H9 (cell line): ENCODE measurements at regions not wholly inside any gene's neighbourhood (a gene's known extent, or its start where the extent isn't known, plus 50 kb on each side); places are given as distances from the start of the nearest gene placed in this dataset.

Experiments used
- DNase-seq: peaks from one replicate; pipeline ENCODE4 v3.0.0-alpha.2; 2017
- H2AFZ ChIP-seq: one replicate; pipeline ENCODE4 v1.6.1; 2013; ENCODE audit warnings: mild to moderate bottlenecking, low read length, control low read depth, moderate library complexity
- H2AK5ac ChIP-seq: 2 replicates; pipeline ENCODE4 v1.6.1; 2013; ENCODE audit warnings: low read length, control low read depth, mixed read lengths; ENCODE audit not compliant: insufficient read length
- H2BK120ac ChIP-seq: one replicate; pipeline ENCODE4 v1.6.1; 2013; ENCODE audit warnings: low read depth, mild to moderate bottlenecking, low read length, control low read depth, inconsistent platforms; ENCODE audit not compliant: poor library complexity, severe bottlenecking
- H2BK12ac ChIP-seq: 2 replicates; pipeline ENCODE4 v1.6.1; 2013; ENCODE audit warnings: low read length, control low read depth, mixed read lengths, low read depth; ENCODE audit not compliant: insufficient read length
- H2BK15ac ChIP-seq: 2 replicates; pipeline ENCODE4 v1.6.1; 2013; ENCODE audit warnings: low read depth, low read length, control low read depth
- H2BK20ac ChIP-seq: one replicate; pipeline ENCODE4 v1.6.1; 2013; ENCODE audit warnings: low read depth, mild to moderate bottlenecking, low read length, control low read depth, inconsistent platforms; ENCODE audit not compliant: poor library complexity, severe bottlenecking
- H2BK5ac ChIP-seq: 2 replicates; pipeline ENCODE4 v1.6.1; 2013; ENCODE audit warnings: low read length, control low read depth, mixed read lengths; ENCODE audit not compliant: insufficient read length
- H3K14ac ChIP-seq: 2 replicates; pipeline ENCODE4 v1.6.1; 2013; ENCODE audit warnings: low read length, control low read depth; ENCODE audit not compliant: insufficient read depth
- H3K18ac ChIP-seq: 2 replicates; pipeline ENCODE4 v1.6.1; 2013; ENCODE audit warnings: low read depth, mild to moderate bottlenecking, mixed read lengths, low read length, control low read depth; ENCODE audit not compliant: insufficient read length
- H3K23ac ChIP-seq: 2 replicates; pipeline ENCODE4 v1.6.1; 2013; ENCODE audit warnings: low read length, control low read depth, mixed read lengths, low read depth; ENCODE audit not compliant: insufficient read length
- H3K23me2 ChIP-seq: 2 replicates; pipeline ENCODE4 v1.6.1; 2013; ENCODE audit warnings: low read depth, mild to moderate bottlenecking, mixed read lengths, low read length, control low read depth; ENCODE audit not compliant: insufficient read length, poor library complexity, severe bottlenecking
- H3K27ac ChIP-seq: 2 replicates; pipeline ENCODE4 v1.5.1; 2013; ENCODE audit warnings: low read length, control low read depth, mixed read lengths, low read depth; ENCODE audit not compliant: insufficient read length
- H3K27me3 ChIP-seq: 2 replicates; pipeline ENCODE4 v1.6.1; 2013; ENCODE audit warnings: low read length, control low read depth, inconsistent platforms; ENCODE audit not compliant: insufficient read depth
- H3K4ac ChIP-seq: 2 replicates; pipeline ENCODE4 v1.6.1; 2013; ENCODE audit warnings: low read depth, mild to moderate bottlenecking, control low read depth, inconsistent platforms, low read length, moderate library complexity
- H3K4me1 ChIP-seq: 2 replicates; pipeline ENCODE4 v1.6.1; 2013; ENCODE audit warnings: low read length, control low read depth, inconsistent platforms; ENCODE audit not compliant: insufficient read depth
- H3K4me2 ChIP-seq: 2 replicates; pipeline ENCODE4 v1.6.1; 2013; ENCODE audit warnings: low read length, control low read depth, mixed read lengths; ENCODE audit not compliant: insufficient read length, insufficient read depth
- H3K56ac ChIP-seq: 2 replicates; pipeline ENCODE4 v1.6.1; 2013; ENCODE audit warnings: low read depth, mild to moderate bottlenecking, mixed read lengths, low read length, control low read depth; ENCODE audit not compliant: insufficient read length
- H3K79me1 ChIP-seq: 2 replicates; pipeline ENCODE4 v1.6.1; 2013; ENCODE audit warnings: low read depth, mild to moderate bottlenecking, moderate library complexity, low read length, control low read depth, inconsistent platforms; ENCODE audit not compliant: insufficient read depth, poor library complexity, severe bottlenecking
- H3K79me2 ChIP-seq: 2 replicates; pipeline ENCODE4 v1.6.1; 2013; ENCODE audit warnings: low read length, control low read depth, inconsistent platforms; ENCODE audit not compliant: insufficient read depth
- H3K9ac ChIP-seq: 2 replicates; pipeline ENCODE4 v1.6.1; 2013; ENCODE audit warnings: low read length, control low read depth, mixed read lengths; ENCODE audit not compliant: insufficient read length; ENCODE audit errors: extremely low read depth
- H3K9me3 ChIP-seq: one replicate; pipeline ENCODE4 v1.6.1; 2013; ENCODE audit warnings: low read depth, low read length, inconsistent platforms; ENCODE audit not compliant: control insufficient read depth
- H3T11ph ChIP-seq: one replicate; pipeline ENCODE4 v1.6.1; 2013; ENCODE audit warnings: mild to moderate bottlenecking, low read length, control low read depth, inconsistent platforms
- H4K20me1 ChIP-seq: one replicate; pipeline ENCODE4 v1.6.1; 2013; ENCODE audit not compliant: control insufficient read depth, insufficient read length, insufficient read depth
- H4K5ac ChIP-seq: 2 replicates; pipeline ENCODE4 v1.6.1; 2013; ENCODE audit warnings: low read depth, mild to moderate bottlenecking, mixed read lengths, low read length, control low read depth; ENCODE audit not compliant: insufficient read length
- H4K8ac ChIP-seq: replicated peaks from 2 replicates; pipeline ENCODE4 v1.6.1; 2013; ENCODE audit warnings: low read length, control low read depth, mixed read lengths, low read depth; ENCODE audit not compliant: insufficient read length
- H4K91ac ChIP-seq: 2 replicates; pipeline ENCODE4 v1.6.1; 2013; ENCODE audit warnings: low read depth, mild to moderate bottlenecking, moderate library complexity, mixed read lengths, low read length, control low read depth; ENCODE audit not compliant: insufficient read length
- H3K27ac Mint-ChIP-seq, 3 experiments: 2 replicates in 2 of 3; 3 replicates in 1 of 3; pipeline ENCODE4 v1.8.0; 2020 to 2021; ENCODE audit warnings: mixed read lengths in 3 of 3, mild to moderate bottlenecking in 1 of 3, moderate library complexity in 1 of 3
- H3K27me3 Mint-ChIP-seq: 2 replicates; pipeline ENCODE4 v1.8.0; 2021; ENCODE audit warnings: low read depth, mild to moderate bottlenecking, moderate library complexity, mixed read lengths
- H3K36me3 Mint-ChIP-seq, 3 experiments: 2 replicates in 2 of 3; 3 replicates in 1 of 3; pipeline ENCODE4 v1.8.0; 2020 to 2021; ENCODE audit warnings: low read depth in 3 of 3, mixed read lengths in 3 of 3; ENCODE audit not compliant: insufficient read depth in 1 of 3
- H3K4me1 Mint-ChIP-seq, 2 experiments: 2 replicates each; pipeline ENCODE4 v1.8.0; 2020; ENCODE audit warnings: mixed read lengths in 2 of 2
- H3K4me3 Mint-ChIP-seq, 2 experiments: 2 replicates in 1 of 2; 3 replicates in 1 of 2; pipeline ENCODE4 v1.8.0; 2020 to 2021; ENCODE audit warnings: mild to moderate bottlenecking in 2 of 2, mixed read lengths in 2 of 2, moderate library complexity in 1 of 2
- H3K9me3 Mint-ChIP-seq, 2 experiments: 2 replicates in 1 of 2; 3 replicates in 1 of 2; pipeline ENCODE4 v1.8.0; 2020; ENCODE audit warnings: mild to moderate bottlenecking in 2 of 2, mixed read lengths in 2 of 2, moderate library complexity in 1 of 2
- WGBS: extraction: QIAGEN DNeasy Blood & Tissue Kit; methylation state at CpG from one replicate; pipeline ENCODE4 v1.1.7; 2013; ENCODE audit warnings: missing lambda C conversion rate, low lambda C conversion rate, mixed read lengths; ENCODE audit not compliant: insufficient read length; ENCODE audit errors: extremely low coverage; 5-methylcytosine and 5-hydroxymethylcytosine counted together
- TF ChIP-seq, protein P1 (sequence below): fragments of 200-600 bp; sonication (generic); conservative IDR thresholded peaks from 3 replicates; pipeline ENCODE4 v1.8.0; 2021; ENCODE audit warnings: antibody characterized with exemption, mild to moderate bottlenecking

DNA sequence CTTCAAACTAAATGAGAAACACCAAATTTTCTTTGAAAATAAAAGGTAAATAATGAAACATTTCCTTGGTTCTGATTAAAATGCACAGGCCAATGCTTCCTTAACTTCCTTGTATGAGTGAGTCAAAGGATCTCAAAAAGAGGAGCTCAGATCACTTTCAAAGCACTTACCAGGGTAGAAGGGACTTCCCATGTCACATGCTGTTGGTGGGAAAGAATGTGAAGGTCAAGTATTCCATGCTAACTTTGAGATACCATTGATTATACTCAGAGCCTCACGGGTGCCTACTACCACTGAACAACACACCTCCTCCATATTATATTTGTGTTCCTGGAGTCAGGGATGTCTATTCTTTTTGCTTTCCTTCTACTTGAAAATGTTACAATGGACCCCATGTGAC lies 233.5 kb upstream of the KIAA1217 start:
- Histone ChIP-seq H4K8ac (no peak overlapping the region), H4K20me1 (no peaks in the 10 kb centered on the region), H3K79me2 (no peaks in the 10 kb centered on the region), H3K4ac (no peak overlapping the region), H2BK20ac (no peak overlapping the region), H4K91ac (no peak overlapping the region), H3K9me3 (no peaks in the 10 kb centered on the region), H2AK5ac (no peak overlapping the region), H3K23ac (no peak overlapping the region), H2BK12ac (no peak overlapping the region), H3K23me2 (no peaks in the 10 kb centered on the region), H3K4me1 (no peaks in the 10 kb centered on the region; the same call in 1 of the 2 replicates), H3K14ac (no peak overlapping the region), H4K5ac (no peak overlapping the region), H3K4me2 (no peak overlapping the region), H3T11ph (no peak overlapping the region), H2AFZ (no peak overlapping the region), H2BK15ac (no peak overlapping the region), H2BK5ac (no peak overlapping the region), H3K18ac (no peak overlapping the region), H2BK120ac (no peak overlapping the region), H3K27me3 (no peaks in the 10 kb centered on the region), H3K9ac (no peak overlapping the region), H3K56ac (no peak overlapping the region), H3K79me1 (no peaks in the 10 kb centered on the region), H3K27ac (no peak overlapping the region)
- TF ChIP-seq, protein P1, sequence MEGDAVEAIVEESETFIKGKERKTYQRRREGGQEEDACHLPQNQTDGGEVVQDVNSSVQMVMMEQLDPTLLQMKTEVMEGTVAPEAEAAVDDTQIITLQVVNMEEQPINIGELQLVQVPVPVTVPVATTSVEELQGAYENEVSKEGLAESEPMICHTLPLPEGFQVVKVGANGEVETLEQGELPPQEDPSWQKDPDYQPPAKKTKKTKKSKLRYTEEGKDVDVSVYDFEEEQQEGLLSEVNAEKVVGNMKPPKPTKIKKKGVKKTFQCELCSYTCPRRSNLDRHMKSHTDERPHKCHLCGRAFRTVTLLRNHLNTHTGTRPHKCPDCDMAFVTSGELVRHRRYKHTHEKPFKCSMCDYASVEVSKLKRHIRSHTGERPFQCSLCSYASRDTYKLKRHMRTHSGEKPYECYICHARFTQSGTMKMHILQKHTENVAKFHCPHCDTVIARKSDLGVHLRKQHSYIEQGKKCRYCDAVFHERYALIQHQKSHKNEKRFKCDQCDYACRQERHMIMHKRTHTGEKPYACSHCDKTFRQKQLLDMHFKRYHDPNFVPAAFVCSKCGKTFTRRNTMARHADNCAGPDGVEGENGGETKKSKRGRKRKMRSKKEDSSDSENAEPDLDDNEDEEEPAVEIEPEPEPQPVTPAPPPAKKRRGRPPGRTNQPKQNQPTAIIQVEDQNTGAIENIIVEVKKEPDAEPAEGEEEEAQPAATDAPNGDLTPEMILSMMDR: no peak
- H3K4me1 Mint-ChIP-seq: peaks cover 19% of the 10 kb centered on the region in 2 experiments
- no peak for DNase-seq
- H3K4me3 Mint-ChIP-seq: no peak overlapping the region
- WGBS: no CpG with 5 or more reads among the region's 1 CpG
- H3K9me3 Mint-ChIP-seq: no peaks in the 10 kb centered on the region; a peak in 1 of 5 replicates
- no peaks in the 10 kb centered on the region; a peak in 1 of 7 replicates for H3K36me3 Mint-ChIP-seq
- no peaks in the 10 kb centered on the region for H3K27me3 Mint-ChIP-seq
- no peak overlapping the region for H3K27ac Mint-ChIP-seq
